GM10266 (cell line): ENCODE measurements at regions not wholly inside any gene's neighbourhood (a gene's known extent, or its start where the extent isn't known, plus 50 kb on each side); places are given as distances from the start of the nearest gene placed in this dataset.
"Not testable (repeated sequence)": the region's sequence is repeated elsewhere in the genome, so short reads cannot be mapped to it uniquely, and the experiment has no call there.

Source experiments
- DNase-seq: peaks from one replicate; pipeline ENCODE4 v3.0.0; 2012; ENCODE audit errors: extremely low spot score
- CTCF ChIP-seq: IDR thresholded peaks from 2 replicates; pipeline ENCODE4 v1.5.1; 2012; ENCODE audit warnings: mild to moderate bottlenecking, low read depth; ENCODE audit not compliant: control insufficient read depth, insufficient read depth; ENCODE audit errors: missing control alignments

GRCh38 chr2:189348369-189348768, 92.9 kb upstream of the WDR75 start:
- no peak for TF ChIP-seq CTCF
- no peak for DNase-seq

- TF ChIP-seq CTCF = no peak
- DNase-seq = no peak
Observed at GRCh38 chr2:189350540-189351209, 90.6 kb upstream of the WDR75 start.

- not testable (repeated sequence) for DNase-seq
Observed at GRCh38 chr2:189351933-189352332, 89.3 kb upstream of the WDR75 start.

- DNase-seq = not testable (repeated sequence)
Observed at GRCh38 chr2:189357375-189357774, 83.9 kb upstream of the WDR75 start.

- TF ChIP-seq CTCF = no peak
- no peak for DNase-seq
Observed at GRCh38 chr2:189360861-189361260, 80.4 kb upstream of the WDR75 start.

- no peak for TF ChIP-seq CTCF
- no peak for DNase-seq
Observed at GRCh38 chr2:189362283-189362682, 79.0 kb upstream of the WDR75 start.

GRCh38 chr2:189363559-189363958, 77.7 kb upstream of the WDR75 start:
- no peak for DNase-seq
- TF ChIP-seq CTCF = no peak

GRCh38 chr2:189364607-189365006, 76.7 kb upstream of the WDR75 start:
- no peak for DNase-seq
- TF ChIP-seq CTCF = no peak
